COR-L47 (cell line): ENCODE measurements at regions not wholly inside any gene's neighbourhood (a gene's known extent, or its start where the extent isn't known, plus 50 kb on each side); places are given as distances from the start of the nearest gene placed in this dataset.

Source experiments
- DNase-seq: peaks from one replicate; lab custom pipeline; 2025; lab: John Stamatoyannopoulos, UW

GRCh38 chr10:111986079-111986478 is 197.5 kb downstream of the GPAM start:
- DNase-seq = no peak

- no peak for DNase-seq
Observed at GRCh38 chr10:111988646-111989045, 194.9 kb downstream of the GPAM start.

GRCh38 chr10:111989136-111989911 is 194.2 kb downstream of the GPAM start:
- DNase-seq = peak; percentile 48

- DNase-seq = no peak
Observed at GRCh38 chr10:111990734-111991133, 192.8 kb downstream of the GPAM start.

- DNase-seq = no peak
Observed at GRCh38 chr10:111993321-111993720, 190.2 kb downstream of the GPAM start.

GRCh38 chr10:111993872-111994426 is 189.6 kb downstream of the GPAM start:
- DNase-seq = no peak

GRCh38 chr10:111996103-111996502 is 187.5 kb downstream of the GPAM start:
- DNase-seq = no peak

GRCh38 chr10:111998728-111999127 is 184.8 kb downstream of the GPAM start:
- no peak for DNase-seq

- no peak for DNase-seq
Observed at GRCh38 chr10:111999205-111999914, 184.2 kb downstream of the GPAM start.

- DNase-seq = no peak
Observed at GRCh38 chr10:111999915-112000302, 183.7 kb downstream of the GPAM start.

- DNase-seq = no peak
Observed at GRCh38 chr10:112000466-112000865, 183.1 kb downstream of the GPAM start.

- DNase-seq = no peak
Observed at GRCh38 chr10:112002206-112002605, 181.4 kb downstream of the GPAM start.

- DNase-seq = no peak
Observed at GRCh38 chr10:112004075-112004474, 179.5 kb downstream of the GPAM start.

GRCh38 chr10:112005044-112005443 is 178.5 kb downstream of the GPAM start:
- no peak for DNase-seq

- no peak for DNase-seq
Observed at GRCh38 chr10:112006407-112006806, 177.2 kb downstream of the GPAM start.

GRCh38 chr10:112006831-112007230 is 176.7 kb downstream of the GPAM start:
- DNase-seq = no peak

GRCh38 chr10:112022196-112022595 is 161.4 kb downstream of the GPAM start:
- no peak for DNase-seq

- DNase-seq = no peak
Observed at GRCh38 chr10:112024079-112024478, 159.5 kb downstream of the GPAM start.

GRCh38 chr10:112025228-112025627 is 158.3 kb downstream of the GPAM start:
- DNase-seq = no peak

GRCh38 chr10:112026438-112026837 is 157.1 kb downstream of the GPAM start:
- no peak for DNase-seq

- no peak for DNase-seq
Observed at GRCh38 chr10:112027731-112028280, 155.8 kb downstream of the GPAM start.

GRCh38 chr10:112030431-112030830 is 153.1 kb downstream of the GPAM start:
- DNase-seq = no peak

GRCh38 chr10:112039823-112040222 is 143.7 kb downstream of the GPAM start:
- no peak for DNase-seq
